Astrocyte of the spinal cord (primary cell): ENCODE measurements at regions not wholly inside any gene's neighbourhood (a gene's known extent, or its start where the extent isn't known, plus 50 kb on each side); places are given as distances from the start of the nearest gene placed in this dataset.

Experiments used
- DNase-seq: peaks from one replicate; pipeline ENCODE4 v3.0.0; 2011; ENCODE audit warnings: low read depth, low spot score
- H3K4me3 ChIP-seq: 2 replicates; pipeline ENCODE4 v1.5.1; 2011; ENCODE audit warnings: low read depth, mild to moderate bottlenecking, low read length, moderate library complexity
- CTCF ChIP-seq: IDR thresholded peaks from 2 replicates; pipeline ENCODE4 v1.5.1; 2012; ENCODE audit warnings: low read depth, mild to moderate bottlenecking, low read length, inconsistent platforms
- in situ Hi-C: cut with HindIII; loops from 2 replicates; pipeline ENCODE4 v1.10.0; 2017; ENCODE audit warnings: low sequenced_read_pairs

- TF ChIP-seq CTCF = no peak
- no peak overlapping the region for H3K4me3 ChIP-seq
- in situ Hi-C loops = no loop called here
- DNase-seq = no peak
These were observed 214.2 kb downstream of the RPS24 start for GRCh38 chr10:78247821-78248220.

- peak; percentile 87 for DNase-seq
- H3K4me3 ChIP-seq = no peak overlapping the region
- in situ Hi-C loops = no loop called here
- TF ChIP-seq CTCF = no peak
These were observed 215.2 kb downstream of the RPS24 start for GRCh38 chr10:78248651-78249464.

- in situ Hi-C loops = no loop called here
- DNase-seq = no peak
- no peak overlapping the region for H3K4me3 ChIP-seq
- TF ChIP-seq CTCF = no peak
These were observed 216.0 kb downstream of the RPS24 start for GRCh38 chr10:78249690-78250089.

- H3K4me3 ChIP-seq = no peak overlapping the region
- TF ChIP-seq CTCF = no peak
- in situ Hi-C loops = no loop called here
- DNase-seq = no peak
These were observed 216.8 kb downstream of the RPS24 start for GRCh38 chr10:78250313-78251015.

GRCh38 chr10:78251016-78251385 lies 217.3 kb downstream of the RPS24 start:
- no peak overlapping the region for H3K4me3 ChIP-seq
- in situ Hi-C loops = no loop called here
- TF ChIP-seq CTCF = no peak
- no peak for DNase-seq

GRCh38 chr10:78252286-78252685 lies 218.6 kb downstream of the RPS24 start:
- no peak for DNase-seq
- TF ChIP-seq CTCF = no peak
- in situ Hi-C loops = no loop called here
- no peak overlapping the region for H3K4me3 ChIP-seq
